HG03558 (cell line): ENCODE measurements at regions not wholly inside any gene's neighbourhood (a gene's known extent, or its start where the extent isn't known, plus 50 kb on each side); places are given as distances from the start of the nearest gene placed in this dataset.

Source experiments
- ATAC-seq: cut with Tn5 transposase; IDR thresholded peaks from one replicate; pipeline ENCODE4 v1.9.1; 2021; ENCODE audit warnings: moderate number of reproducible peaks; ENCODE audit not compliant: unreplicated experiment; ENCODE audit errors: extremely low read depth

DNA sequence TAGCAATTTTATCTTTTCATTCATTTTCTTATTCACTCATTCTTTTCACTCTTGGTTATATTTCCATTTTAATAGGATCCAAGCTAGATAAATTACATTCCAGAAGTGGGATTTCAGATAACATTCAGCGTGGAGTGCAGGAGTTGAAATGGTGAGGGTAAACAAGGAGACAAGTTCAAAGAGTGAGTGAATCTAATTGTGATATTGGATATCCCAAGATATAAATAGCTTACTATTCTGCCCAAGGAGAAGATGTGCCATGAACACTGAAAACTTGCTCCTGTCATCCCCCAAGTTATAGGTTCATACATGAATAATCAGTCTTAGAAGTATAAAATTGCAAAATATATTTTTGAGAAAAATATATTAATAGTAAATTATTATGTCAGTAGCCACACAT, 459.3 kb downstream of the CETN3 start:
- ATAC-seq = no peak

DNA sequence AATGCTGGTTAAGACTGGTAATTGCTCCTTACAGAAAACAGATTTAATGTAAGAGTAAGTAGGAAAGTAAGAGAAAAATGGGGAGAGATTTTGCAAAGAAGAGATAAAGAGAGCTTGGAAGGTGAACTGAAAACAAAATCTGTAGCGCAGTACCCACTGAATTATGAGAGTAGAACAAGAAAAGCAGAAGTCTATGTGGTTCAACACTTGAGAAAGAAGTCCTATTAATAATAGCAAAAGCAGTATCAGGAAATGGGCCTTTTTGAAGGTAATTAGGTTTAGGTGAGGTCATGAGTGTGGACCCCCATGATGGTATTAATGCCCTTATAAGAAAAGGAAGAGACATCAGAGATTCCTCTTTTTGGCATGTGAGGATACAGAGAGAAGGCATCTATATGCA, 460.6 kb downstream of the CETN3 start:
- ATAC-seq = no peak

DNA sequence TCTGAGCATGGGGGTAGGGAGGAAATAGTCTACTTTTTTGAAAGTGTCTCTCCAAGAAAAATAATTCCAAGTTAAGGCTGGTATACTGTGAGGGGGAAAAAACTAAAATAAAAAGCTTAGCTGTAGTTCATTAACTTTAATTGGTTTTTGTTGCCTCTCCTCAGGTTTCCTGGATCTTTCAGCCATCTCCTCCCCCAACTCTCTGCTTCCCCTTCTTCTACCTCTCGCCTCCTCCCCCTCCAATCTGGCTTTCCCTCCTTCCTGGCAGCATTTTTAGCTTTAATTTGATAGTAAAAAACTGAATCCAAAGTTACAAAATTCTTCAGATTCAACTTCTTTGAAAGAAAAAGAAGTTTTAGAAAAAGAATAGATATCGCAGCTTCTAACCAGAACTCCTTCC, 462.6 kb downstream of the CETN3 start:
- ATAC-seq = no peak

DNA sequence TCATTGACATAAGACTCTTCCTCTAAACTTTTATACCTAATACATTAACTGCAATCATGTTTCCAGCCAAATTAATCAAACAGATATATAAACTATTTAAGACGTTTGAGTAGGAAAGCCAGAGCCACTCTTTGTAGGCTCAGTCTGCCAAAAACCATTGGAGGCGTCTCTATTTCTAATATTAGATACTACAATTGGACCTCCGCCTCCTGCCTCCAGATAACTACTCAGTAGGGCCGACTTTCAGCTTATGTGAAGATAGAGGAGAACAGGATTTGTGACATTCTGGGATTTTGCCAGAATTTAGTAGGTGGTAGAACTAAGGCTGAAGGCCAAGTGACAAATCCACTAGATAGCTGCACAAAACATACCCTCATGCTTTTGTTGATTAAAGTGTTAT, 463.0 kb downstream of the CETN3 start:
- no peak for ATAC-seq

DNA sequence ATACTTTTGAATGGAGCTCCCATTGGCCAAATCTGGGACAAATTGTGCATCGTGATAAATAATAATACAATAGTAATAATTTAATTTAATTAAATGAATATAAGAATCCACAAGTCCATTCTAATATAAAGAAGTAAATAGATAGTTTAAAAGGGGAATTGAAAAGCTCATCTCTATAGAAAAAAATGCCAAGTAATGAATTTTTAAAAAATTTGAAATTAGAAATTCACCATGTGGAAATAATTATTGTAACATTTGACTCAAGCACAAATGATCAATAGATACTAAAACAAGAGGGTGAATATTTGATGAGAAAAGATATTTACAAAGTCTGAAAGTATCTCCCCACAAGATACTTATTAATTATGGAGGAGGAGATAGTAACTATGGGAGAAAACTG, 467.4 kb downstream of the CETN3 start:
- ATAC-seq = no peak

DNA sequence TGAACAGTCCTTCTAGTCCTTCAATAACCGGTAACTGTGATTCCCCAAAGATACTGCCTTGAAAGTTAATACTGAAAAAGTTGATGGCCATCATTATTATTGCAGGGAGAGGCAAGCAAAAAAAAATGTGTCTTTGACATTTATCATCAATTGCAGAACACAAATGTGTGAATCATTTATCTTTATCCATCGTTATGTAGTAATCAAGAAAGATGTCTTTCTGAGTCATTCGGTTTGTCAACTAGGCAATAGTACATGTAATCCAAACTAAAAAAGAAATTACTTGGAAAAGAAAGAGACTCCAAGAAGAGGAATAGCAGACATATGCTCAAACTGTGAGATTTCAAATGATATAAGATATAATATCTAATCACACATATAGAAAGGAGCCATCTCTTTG, 473.0 kb downstream of the CETN3 start:
- ATAC-seq = no peak

DNA sequence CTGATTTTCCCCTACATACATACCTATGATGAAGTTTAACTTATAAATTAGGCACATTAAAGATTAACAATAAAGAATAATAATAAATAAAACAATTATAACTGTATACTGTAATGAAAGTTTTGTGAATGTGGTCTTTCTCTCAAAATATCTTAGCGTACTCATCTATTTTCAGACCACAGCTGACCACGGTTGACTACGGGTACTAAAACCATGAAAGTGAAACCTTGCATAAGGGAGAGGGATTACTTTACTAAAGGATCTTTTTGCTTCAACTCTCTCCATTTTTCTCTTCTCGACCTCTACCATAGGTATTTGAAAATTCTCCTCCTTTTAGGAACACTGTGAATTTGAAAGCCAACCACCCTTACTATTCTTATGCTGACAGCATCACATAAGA, 475.5 kb downstream of the CETN3 start:
- no peak for ATAC-seq

DNA sequence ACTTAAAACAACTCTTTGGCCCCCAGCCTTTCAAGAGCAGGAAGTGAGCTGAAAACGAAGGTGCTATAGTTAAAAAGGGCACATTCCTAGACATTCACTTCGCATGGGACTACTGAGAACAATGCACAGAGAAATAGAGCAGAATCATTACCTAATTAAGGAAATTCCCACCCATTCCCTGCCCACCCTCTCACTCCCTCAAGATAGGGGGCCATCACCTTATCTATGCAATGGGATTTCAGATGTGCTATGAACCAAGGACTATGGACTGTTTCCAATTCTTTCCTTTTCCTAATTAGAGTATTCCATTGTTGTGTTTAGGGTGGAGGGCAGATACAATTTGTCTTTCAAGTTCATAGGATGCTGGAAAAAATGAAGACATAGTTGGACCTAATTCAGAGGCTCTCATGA, 476.8 kb downstream of the CETN3 start:
- no peak for ATAC-seq

DNA sequence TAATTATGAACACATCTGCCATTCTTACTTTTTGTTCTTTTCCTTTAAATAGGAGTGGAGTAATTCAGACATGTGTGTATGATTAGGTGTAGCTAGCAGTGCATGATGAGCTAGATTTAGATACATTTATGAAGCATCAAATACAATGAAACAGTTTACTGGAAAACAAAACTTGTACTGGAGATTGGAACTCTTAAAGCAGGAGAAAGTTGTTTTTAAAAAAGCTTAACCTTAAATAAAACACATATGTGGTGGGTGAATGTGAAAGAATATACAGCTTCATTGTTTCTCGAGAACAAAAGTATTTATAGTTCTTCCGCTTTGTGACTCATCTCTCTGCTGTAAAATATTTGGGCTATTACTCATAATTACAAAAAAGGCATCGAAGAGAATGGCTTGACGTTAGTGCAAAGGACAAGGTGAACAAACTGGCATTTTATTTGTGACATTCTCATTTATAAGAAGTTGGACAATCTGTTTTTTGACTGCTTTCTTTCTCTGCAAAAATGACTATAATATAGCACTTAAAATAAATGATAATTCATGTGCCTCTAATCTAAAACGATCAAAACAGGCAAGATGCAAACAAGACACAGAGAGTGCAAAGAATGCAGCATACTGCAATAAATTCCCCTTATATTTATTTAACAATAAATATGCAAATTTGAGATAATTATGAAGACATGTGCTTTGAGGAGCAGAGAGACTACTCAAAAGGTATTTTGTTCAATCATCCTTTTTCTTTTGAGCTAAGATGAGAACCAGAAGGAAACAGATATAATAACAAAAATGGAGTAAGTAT, 478.8 kb downstream of the CETN3 start:
- ATAC-seq = peak; percentile 63

DNA sequence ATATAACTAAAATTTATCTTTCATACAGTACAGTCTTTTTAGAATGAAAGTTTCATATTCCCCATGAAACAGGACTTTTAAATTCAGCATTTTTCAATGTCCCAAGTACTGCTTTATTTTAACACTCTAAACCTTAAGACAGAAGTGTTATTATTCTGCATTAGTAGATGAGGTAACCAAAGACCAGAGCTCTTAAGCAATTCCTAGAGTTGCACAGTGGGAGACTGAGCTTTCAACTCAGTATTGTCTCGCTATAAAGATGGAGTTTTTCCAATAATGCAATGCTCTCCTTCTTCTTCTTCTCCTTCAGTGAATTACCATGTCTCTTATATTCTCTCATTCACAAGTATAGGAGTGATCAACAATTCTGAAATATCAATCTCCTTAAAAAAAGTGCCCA, 479.7 kb downstream of the CETN3 start:
- ATAC-seq = no peak

DNA sequence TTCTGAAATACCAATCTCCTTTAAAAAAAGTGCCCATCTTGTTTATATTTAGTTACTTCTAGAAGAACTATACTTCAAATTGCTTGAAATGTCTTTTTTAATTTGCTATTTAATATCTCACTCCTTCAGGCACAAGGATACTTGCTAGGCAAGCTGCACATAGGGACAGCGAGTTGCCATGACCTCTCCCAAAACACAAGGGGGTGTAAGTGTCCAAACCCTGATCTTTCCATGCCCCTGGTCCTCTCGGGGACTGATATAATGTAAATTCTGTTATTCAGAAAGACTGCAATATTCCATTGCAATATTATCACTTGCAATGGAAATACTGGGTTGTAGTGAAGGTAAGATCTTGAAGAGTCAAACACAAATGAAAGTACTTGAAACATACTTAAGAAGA, 480.4 kb downstream of the CETN3 start:
- ATAC-seq = no peak

DNA sequence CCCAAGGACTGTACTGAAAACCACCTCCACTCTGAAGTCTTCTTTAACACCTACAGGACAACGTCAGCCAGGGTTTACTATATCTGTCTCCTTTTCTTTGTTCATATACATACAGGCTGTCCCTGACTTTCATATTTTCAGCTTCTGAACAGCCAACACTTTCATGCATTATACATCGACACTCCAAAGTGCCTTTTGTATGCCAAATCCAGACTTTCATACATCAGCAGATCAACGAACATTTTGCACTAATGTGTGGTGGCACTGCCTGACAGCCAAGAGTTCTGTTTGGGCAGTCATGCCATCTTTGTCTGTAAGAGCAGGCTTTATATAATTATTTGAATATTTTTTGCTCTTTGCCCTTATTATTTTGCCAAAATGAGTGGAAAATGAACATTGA, 487.4 kb downstream of the CETN3 start:
- ATAC-seq = no peak

DNA sequence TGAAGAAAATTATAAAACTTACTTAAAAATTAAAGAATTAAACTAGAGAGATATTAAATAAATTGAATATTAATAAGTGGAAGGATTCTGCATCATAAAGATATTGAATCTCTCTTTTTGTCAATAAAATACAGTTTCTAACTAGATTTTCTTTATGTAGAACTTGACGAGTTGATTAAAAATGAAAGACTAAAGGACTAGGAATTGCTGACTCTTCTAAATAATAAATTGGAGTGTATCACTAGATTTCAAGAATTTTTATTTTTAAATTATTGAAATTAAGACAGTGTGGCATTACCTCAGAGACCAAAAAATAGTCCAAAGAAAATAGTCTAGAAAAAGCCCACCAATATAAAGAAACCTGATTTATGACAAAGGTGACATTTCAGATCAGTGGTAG, 492.4 kb downstream of the CETN3 start:
- no peak for ATAC-seq

DNA sequence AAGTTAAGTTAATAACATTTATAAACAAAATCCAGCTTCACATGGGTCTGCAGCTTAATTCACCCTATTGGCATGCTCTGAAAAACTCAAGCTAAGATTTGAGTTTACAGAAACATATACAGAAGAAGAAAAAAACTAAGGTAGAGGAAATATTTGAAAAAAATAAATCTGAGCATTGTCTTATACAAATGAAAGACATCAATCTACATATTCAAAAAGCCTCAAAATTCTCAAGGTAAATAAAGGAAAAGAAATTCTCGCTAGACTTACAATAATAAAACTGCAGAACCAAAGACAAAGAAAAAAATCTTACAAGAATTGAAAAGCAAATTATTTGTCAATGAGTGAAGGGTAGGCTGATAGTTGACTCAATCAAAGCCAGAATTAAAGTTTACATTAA, 493.4 kb downstream of the CETN3 start:
- ATAC-seq = no peak

DNA sequence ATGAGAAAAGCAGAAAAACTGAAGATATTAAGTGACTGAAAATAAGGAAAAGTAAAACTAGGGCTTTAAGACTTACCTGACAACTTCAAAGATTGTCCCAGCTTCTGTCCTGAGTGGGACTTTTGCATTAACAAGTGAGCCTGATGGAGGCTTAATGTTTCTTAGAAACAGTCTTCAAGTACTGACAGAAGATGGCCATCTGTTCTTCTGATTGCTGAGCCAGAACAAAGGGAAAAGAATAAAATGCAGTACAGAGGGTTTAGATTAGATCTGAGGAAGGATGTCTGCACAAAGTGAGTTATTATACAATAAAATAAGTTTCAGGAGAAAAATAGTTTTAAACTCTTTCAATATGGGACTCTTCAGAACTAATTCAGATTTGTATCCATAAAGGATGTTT, 500.7 kb downstream of the CETN3 start:
- no peak for ATAC-seq

DNA sequence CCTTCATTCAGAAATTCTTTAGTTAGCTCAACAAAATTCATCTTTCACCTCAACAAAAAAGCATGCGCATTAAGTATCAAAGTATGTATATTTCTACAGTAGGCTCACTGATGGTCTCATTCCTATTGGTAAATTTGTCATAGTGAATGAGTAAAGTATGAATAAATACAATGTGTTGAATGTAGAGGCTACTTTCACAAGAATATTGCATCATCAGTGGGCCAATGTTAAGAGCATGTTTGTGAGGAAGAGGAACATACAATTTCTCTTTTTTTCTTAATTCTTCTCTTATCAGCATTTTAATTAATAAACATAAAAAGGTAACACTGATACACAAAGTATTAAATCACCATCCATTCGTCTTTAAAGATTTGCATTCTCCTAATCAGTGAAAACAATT, 505.1 kb downstream of the CETN3 start:
- no peak for ATAC-seq

DNA sequence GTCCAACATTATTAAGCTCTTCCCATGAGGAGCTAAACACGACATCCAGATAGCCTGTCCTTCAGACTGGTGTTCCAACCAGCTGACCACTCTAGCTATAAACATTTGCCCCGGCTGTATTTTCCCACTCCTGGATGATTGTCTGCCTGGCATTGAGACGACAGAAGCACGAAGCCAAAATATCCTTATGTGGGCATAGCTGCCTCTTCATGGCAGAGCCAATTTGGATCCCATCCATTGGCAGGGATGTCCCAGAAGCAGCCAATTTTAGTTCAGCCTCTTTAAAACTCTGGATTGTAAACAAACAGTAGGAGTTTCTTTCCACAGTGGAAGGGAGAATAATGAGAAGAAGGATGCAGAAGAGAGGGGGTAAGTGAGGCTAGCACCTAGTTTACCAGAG, 507.6 kb downstream of the CETN3 start:
- ATAC-seq = no peak

DNA sequence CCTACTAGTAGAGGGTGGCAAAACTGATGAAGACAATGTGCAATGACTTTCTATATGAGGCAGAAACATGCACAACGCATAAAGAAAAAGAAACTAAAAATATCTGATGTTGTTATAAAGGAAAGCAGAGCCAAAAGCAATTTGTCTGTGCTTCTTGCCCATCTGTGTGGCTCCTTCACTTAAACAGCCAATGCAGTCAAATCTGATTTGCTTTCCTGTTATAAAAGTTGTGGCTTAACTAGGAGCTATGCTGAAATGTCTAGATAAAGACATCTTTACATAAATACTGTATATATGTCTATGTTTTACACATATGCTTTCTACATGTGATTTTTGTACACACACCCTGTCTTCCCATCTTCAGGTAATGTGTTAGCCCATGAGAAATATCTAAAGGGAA, 508.2 kb downstream of the CETN3 start:
- ATAC-seq = no peak

DNA sequence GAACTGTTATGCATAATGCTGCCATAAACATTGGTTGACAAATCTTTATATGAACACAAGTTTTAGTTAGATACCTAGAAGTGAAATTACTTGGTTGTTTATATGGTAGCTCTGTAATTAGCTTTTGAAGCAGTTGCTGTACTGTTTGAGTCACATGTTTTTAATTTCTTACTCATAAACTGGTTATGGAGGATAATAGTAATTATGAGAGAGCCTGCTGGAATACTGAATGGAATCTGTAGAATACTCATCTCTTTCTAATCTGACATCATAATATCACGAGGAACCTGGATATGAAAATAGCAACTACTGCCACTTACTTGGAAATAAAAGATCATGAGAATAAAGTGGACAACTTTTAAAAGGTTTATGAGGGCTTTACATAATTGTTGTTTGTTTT, 509.2 kb downstream of the CETN3 start:
- no peak for ATAC-seq

DNA sequence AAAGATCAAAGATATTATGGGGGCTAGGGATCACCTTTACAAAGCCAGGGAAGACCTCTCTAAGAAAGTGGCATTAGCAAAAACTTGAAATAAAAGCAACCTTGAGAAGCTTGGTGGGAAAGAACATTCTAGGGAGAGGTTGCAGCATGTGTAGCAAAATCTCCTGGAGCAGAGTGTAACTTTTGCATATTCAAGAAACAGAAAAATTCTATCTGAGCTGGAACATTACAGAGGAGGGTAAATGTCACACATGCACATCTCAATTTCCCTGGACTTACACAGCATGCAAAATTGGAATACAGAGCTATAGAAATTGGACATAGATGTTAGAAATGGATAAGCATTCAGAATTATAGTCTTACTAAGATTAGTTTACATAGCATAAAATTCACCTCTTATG, 510.0 kb downstream of the CETN3 start:
- no peak for ATAC-seq

DNA sequence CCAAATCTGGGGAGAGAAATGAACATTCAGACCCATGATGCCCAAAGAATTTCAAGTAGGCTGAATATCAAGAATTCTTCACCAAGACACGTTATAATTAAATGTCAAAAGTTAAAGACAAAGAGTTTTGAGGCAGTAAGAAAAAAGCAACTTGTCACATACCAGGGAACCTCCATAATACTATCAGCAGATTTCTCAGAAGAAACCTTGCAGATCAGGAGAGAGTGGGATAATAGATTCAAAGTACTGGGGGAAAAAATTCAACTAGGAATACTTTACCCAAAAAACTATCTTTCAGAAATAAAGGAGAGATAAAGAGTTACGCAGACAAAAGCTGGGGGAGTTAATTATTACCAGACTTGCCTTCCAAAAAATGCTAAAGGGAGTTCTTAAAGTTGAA, 516.0 kb downstream of the CETN3 start:
- no peak for ATAC-seq

DNA sequence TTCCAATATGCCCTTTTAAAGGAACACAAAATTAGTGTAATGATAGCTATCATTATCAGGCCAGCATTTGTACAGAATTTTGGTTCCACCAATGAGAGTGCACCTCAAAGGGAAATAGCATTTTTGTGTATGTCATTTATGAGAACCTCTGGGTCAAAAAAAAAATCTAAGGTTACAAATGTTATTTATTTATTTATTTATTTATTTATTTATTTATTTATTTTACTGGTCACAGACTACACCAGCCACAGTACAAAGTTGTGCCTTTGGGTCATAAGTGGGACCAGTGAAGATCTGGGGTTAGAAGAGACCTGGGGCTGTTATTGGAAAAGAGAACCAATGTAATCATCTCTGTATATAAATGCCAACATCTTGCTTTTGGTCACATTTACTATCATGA, 523.9 kb downstream of the CETN3 start:
- ATAC-seq = no peak

DNA sequence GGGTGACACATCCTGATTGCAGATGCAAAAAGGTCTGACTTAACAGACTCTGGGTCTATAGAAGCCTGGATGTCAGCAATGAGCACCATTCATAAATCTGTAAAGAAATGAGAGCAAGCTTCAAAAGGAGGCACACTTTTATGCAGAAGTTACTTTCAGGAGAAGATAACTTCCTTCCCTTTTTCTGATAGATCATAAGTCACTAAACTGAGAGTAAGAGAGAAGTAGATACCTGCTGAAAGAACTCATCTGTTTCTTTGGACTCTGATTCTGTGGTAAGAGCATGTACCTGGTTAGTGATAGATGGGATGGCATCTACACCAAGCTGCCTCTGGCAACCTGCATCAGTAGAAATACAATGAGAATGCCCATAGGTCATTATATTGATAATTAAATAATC, 525.6 kb downstream of the CETN3 start:
- no peak for ATAC-seq
